ENCODE measurements at regions not wholly inside any gene's neighbourhood (a gene's known extent, or its start where the extent isn't known, plus 50 kb on each side); places are given as distances from the start of the nearest gene placed in this dataset.

DNA sequence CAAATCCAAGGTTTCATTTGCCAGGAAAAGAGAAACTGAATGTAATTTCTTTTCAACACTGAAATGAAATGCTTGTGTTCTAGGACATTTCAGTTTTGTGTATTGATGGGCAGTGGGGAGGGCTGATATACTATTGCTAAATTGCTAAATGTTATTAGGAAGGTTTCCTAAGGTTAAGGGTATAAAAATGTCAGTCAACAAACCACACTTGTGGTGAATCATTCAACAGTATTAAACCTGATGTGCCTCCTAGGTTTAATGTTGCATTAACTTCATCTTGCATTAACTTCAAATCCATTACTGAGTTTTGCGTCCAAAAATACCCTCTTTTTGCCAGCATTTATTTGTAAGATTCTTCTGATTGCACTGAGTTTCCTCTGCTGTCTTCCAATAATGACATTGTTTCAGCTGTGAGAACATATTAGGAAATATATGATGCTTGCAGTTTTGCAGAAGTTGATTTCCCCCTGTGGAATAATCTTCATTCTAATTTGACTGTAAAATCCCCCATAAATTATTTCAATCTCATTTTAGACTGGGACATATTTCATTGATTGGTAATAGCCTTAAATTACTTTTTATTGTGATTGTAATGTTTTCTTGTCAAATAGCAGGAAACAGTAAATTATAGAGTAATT lies 758.3 kb downstream of the GBE1 start:
- TF ChIP-seq, protein P1, sequence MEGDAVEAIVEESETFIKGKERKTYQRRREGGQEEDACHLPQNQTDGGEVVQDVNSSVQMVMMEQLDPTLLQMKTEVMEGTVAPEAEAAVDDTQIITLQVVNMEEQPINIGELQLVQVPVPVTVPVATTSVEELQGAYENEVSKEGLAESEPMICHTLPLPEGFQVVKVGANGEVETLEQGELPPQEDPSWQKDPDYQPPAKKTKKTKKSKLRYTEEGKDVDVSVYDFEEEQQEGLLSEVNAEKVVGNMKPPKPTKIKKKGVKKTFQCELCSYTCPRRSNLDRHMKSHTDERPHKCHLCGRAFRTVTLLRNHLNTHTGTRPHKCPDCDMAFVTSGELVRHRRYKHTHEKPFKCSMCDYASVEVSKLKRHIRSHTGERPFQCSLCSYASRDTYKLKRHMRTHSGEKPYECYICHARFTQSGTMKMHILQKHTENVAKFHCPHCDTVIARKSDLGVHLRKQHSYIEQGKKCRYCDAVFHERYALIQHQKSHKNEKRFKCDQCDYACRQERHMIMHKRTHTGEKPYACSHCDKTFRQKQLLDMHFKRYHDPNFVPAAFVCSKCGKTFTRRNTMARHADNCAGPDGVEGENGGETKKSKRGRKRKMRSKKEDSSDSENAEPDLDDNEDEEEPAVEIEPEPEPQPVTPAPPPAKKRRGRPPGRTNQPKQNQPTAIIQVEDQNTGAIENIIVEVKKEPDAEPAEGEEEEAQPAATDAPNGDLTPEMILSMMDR (IDR thresholded peaks at IDR 0.05) = no peak
- no peak for TF ChIP-seq POLR2AphosphoS5 (IDR thresholded peaks at IDR 0.05)
- TF ChIP-seq POLR2A (IDR thresholded peaks at IDR 0.05) = no peak

Measured in prostate gland (tissue), 2 donors.